IPS DF 4.7 (cell line): ENCODE measurements at regions not wholly inside any gene's neighbourhood (a gene's known extent, or its start where the extent isn't known, plus 50 kb on each side); places are given as distances from the start of the nearest gene placed in this dataset.
"Not testable (repeated sequence)": the region's sequence is repeated elsewhere in the genome, so short reads cannot be mapped to it uniquely, and the experiment has no call there.

Source experiments
- DNase-seq: peaks from one replicate; pipeline ENCODE4 v3.0.0-alpha.2; 2013; ENCODE audit warnings: low spot score; ENCODE audit errors: extremely low read depth

DNA sequence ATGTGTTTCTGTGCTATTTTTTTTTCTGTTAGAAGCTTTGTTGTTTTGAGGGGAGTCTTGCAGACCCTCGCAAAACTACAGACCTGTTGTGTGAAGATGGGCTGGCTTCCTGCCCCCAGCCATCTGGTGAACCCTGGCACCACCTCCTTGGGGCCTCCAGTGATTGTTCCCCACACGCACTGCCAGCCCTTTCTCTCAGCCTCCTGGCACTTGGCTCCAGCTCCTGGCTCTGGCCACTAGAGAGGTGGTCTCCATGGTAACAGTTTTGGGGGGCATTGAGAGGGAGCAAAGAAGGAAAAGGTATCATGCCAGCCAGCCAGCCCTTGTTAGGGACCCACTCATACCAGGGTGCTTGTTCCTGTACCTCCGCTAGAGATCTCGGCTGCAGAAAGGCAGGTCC, 176.4 kb upstream of the RPH3A start:
- no peak for DNase-seq

DNA sequence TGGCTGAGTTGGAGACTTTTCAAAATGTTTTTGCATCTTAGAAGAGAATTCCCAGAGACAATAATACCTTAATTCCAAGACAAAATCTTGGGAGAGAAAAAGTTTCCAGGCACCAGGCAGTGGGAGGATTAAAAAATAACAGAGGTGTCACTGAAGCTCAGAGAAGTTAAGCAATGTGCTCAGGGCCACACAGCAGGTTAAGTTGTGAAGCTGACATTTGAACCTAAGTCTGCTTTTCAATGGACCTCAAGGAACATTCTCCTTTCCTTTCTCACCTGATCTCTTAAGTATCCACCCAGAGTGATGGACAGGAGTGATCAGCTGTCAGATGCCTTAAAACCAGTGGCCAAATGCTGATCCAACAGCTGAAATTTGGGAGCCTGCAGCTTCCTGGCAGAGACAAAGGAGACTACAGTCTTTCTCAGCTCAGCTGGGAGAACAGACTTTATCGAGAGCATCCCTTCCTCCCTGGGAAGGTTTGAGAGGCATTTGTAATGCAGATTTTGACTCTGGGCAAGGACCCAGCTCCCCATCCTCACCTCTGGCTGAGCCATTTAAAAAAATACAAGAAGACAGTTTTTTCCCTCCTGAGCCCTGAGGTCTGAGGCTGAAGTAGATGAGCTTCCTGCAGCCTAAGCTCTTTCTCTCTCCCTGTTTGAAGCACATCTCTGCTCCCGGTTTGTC, 174.9 kb upstream of the RPH3A start:
- peak; percentile 74 for DNase-seq

DNA sequence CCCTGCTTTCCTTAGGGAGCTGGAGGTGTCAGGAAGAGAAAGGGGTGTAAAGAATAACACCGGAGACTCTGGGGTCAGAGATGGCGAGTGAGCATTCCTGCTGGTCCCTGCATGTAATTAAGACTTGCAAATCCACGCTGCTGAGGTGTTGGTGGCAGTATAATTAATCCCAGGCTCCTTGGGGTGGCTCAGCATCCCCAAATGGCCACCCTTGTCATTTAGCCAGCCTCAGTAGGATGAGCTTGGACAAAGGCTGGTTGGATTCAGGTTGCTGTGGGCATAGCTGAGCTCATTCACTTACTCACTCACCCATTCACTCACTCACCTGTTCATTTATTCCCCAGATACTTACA, 174.4 kb upstream of the RPH3A start:
- no peak for DNase-seq

DNA sequence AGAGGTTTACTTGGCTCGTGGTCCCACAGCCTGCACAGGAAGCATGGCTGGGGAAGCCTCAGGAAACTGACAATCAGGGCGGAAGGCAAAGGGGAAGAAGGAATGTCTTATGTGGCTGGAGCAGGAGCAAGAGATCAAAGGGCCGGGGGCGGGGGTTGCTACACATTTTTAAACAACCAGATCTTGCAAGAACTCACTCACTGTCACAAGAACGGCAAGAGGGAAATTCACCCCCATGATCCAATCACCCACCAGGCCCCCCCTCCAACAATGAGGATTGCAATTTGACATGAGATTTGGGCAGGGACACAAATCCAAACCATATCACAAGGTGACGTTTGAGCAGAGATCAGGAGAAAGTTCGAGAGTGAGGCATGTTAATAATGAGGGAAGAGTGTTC, 163.7 kb upstream of the RPH3A start:
- no peak for DNase-seq

DNA sequence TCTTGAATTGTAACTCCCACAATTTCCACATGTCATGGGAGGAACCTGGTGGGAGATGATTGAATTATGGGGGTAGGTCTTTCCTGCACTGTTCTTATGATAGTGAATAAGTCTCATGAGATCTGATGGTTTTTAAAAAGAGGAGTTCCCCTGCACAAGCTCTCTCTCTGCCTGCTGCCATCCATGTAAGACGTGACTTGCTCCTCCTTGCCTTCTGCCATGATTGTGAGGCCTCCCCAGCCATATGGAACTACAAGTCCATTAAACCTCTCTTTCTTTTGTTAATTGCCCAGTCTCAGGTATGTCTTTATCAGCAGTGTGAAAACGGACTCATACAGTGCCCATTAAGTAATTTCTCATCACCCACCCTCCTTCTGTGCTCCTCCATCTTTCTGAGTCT, 159.6 kb upstream of the RPH3A start:
- DNase-seq: not testable (repeated sequence)

DNA sequence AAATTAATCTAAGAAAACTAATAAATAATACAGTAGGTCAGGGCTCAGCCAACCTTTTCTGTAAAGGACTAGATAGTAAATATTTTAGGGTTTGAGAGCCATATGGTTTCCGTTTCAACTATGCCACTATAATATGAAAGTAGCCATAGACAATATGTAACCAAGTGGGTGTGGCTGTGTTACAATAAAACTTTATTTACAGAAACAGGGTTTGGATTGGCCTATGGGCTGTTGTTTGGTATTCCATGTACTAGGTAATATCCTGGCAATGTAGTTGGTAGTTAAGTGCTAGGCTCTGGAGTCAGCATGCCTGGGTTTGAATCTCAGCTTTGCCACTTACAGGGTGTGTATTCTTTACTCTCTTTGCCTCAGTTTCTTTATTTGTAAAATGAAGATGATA, 156.5 kb upstream of the RPH3A start:
- no peak for DNase-seq

DNA sequence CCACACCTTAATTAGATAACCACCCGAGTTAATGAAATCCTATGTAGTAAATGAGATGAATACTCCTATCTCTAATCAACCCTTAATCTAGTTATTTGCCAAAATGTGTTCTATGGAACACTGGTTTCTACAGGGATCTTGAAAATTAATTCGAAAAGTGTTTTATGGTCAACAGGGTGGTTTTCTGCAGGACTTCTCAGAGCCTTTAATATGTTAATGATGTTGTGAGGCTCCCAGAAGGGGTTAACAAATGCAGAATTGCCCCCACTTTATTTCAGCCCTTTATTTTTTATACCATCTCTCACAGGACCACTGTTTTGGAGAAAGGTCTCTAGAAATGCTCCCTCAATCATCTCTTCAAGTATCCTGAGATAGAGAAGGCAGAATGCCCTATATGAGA, 153.1 kb upstream of the RPH3A start:
- DNase-seq: no peak

DNA sequence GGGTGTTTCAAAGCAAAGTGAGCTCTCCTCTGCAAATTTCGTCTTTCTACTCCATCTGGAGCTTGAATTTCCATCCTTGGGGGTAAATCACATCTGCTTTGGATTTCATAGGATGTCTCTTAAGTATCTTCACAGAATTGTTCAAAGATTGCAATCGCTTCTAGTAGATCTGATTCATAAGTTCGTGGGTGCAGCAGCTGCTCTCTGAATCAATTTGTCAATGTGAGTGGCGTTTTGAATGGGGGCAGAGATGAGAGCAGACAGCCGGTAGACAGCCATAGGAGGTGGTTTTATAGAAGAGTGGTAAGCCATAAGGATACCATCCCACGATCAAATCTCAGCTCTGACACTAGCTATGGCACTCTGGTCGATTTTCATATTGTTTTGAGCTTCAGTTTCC, 146.0 kb upstream of the RPH3A start:
- DNase-seq: no peak

DNA sequence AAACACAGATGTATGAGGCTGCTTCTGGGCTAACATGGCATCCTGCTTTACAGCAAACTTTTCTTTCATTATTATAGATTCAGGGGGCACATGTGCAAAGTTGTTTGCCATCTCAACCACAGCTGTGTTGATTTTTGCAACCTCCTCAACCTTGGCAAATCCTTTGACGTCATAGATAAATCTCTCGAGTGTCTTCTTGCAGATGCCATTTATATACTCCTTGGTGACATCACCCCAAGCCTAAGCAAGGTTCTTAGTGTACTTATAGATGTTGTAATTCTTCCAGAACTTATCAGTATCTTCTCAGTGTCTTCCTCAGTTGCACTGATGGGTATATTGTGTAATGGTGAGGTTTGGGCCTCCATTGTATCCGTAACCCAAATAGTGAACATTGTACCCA, 135.4 kb upstream of the RPH3A start:
- DNase-seq: no peak

DNA sequence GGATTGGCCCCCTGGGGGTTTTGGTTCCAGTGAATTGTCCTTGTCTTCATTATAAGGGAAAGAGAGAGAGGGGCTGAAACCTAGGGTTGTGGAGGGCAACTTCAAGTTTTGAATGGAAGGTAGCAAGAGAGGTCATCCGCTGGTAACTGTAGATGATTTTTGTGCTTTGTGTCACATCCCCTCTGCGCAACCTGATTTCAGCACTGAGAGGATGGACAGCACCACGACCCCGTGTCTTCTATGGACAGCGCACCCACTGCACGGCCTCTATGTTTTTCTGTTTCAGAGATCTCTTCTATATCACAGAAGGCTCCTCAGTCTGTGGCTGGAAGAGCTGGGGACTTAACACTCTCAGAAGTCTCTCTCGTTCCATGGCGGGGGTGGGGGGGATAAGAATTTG, 127.0 kb upstream of the RPH3A start:
- DNase-seq: no peak

DNA sequence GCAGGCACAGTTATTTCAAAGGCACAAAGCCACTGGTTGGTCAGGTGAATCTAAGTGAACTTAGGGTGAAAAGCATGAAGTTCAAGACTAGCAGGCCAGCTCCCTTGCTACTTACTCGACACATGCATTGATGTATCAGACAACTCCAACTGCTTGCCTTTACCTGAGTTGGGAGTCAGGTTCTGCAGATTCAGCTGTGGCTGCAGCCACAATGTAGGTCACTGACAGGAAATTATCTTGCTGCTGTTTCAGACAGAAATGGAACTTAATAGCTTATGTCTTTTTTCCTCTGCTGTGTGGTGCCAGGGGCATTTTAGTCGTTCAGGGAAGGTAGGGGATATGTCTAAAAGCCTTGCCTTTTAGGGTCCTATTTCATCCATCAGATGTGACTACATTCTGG, 125.6 kb upstream of the RPH3A start:
- DNase-seq: no peak

DNA sequence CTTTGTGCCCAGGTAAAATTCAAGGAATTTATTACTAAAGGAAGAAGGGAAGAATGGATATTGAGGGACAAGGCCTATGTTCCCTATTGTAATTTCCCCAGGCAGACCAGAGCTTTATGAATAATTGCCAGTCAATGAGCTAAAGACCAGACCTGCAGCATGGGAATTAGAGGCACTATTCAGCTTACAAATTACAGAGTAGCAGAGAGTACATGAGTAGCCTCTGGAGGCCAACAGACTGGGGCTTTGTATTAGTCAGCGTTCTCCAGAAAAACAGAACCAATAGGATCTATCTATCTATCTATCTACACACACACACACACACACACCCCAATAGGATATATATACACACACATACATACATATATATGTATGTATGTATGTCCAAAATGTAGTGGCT, 120.0 kb upstream of the RPH3A start:
- no peak for DNase-seq

DNA sequence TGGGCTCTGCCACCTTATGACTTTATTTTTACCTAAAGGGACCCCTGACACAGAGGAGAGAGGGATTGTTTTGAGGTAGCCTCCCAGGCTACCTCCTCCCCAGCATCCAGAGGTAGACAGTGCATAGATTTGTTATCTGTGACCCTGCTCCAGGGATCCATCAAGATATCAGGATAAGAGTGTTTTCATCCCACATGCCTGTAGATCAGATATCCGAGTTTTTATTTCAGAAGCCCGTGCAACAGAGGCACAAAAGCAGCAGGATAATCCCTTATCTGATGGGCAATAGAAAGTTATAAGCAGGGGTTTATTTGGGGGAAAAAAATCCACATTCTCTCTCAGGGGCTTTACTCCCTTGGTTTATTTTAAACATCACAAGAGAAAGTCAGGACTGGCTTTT, 117.0 kb upstream of the RPH3A start:
- DNase-seq: no peak

DNA sequence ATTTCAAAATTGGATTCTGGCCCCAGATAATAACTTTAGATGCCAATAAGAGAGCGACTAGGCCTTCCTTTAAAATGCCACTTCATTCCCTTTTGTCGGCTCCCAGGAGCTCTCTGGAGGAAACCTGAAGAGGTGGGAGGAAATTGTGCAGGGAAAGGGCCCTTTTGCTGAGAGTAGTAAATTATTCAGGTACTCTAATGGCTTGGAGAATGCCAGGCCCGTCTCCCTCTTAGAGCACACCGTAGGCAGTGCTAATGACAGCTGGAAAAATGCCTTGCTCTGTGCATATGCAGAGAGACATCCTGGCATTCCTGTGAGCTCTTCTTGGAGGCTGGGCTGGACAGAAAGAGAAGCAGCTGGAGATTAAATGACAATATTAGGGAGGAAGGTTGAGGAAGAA, 115.0 kb upstream of the RPH3A start:
- no peak for DNase-seq

DNA sequence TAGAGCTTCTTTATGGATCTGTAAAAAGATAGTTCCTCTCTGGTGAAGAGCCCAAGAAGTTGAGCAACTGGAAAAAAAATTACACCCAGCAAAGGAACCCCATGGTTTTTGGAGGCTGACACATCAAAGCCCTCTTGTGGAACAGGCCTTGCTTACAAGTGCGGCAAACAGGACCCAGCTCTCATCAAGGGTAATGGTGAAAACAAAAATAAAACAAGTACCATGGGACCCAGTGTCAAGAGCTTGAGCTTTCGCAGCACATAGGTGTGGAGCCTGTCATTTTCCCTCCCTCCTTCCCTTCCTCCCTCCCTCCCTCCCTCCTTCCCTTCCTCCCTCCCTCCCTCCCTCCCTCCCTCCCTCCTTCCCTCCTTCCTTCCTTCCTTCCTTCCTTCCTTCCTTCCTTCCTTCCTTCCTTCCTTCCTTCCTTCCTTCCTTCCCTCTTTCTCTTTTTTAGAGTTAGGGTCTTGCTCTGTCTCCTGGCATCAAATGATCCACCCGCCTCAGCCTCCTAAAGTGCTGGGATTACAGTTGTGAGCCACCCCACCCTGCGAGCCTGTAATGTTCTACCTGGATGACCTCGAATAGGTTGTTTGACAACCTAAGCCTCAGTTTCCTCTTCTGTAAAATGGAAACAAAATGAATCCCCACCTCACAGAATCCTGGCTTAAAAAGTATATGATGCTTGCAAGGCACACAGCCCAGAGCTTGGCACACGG, 114.3 kb upstream of the RPH3A start:
- no peak for DNase-seq

DNA sequence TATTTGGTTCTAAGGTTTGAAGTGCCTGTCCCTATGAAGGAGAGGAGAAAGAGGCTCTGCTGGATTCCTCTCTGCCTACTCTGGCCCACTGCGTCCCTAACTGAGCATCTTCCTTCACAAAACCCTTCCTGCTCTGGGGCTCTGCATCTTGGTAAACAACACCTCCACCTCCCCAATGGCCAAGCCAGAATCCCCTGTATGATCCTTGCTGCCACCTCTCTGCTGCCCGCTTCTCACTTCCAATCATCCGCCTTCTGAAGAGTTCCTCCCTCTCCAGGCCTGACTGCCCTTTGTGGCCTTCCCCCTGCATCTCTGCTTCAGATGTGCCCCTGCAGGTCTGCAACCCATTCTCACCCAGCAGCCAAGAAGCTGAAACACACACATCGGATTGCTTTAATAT, 110.6 kb upstream of the RPH3A start:
- DNase-seq: no peak

DNA sequence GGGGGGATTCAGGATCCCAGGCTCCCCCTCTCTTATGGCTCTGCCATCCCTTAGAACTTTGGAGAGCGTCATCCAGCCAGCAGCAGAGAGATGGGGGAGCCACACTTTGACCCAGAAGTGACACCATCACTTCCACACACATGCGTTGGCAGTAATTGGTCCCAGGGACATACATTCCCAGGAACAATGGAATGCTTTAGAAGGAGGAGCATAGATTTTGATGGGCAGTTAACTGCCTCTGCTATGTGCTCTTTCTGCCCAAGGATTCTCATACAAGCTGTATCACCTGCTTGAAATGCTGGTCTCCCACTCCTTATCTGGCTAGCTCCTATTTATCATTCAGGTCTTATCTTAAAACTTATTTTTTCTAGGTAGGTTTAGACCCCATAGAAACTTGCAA, 109.0 kb upstream of the RPH3A start:
- no peak for DNase-seq

DNA sequence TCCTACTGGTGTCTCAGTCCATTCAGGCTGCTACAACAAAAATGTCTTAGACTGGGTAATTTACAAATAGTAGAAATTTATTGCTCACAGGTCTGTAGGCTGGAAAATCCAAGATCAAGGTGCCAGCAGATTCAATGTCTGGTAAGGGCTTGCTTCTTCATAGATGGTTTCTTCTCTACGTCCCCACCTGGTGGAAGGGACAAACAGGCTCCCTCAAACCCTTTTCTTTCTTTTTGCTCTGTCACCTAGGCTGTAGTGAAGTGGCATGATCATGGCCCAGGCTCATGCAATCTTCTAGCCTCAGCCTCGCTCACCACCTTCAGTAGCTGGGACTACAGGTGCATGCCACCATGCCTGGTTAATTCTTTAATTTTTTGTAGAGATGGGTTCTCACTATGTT, 106.8 kb upstream of the RPH3A start:
- DNase-seq: no peak

DNA sequence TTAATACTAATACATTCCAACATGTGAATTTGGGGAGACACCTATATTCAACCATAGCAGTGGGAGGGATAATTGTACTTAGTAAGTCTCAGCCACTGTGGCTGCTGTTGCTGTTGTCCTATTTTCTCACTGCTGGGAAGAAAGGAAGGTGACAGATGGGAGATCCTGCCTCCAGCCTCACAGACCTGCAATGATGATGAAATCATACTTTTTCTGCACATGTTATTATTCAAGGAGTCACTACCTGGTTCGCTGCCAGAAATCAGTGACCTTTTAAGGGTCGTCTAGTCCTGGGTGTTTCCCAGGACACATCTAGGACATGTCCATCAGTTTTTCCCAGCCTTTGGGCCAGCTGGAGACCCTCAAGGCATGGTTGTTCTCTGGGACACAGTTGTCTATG, 106.2 kb upstream of the RPH3A start:
- DNase-seq: no peak

DNA sequence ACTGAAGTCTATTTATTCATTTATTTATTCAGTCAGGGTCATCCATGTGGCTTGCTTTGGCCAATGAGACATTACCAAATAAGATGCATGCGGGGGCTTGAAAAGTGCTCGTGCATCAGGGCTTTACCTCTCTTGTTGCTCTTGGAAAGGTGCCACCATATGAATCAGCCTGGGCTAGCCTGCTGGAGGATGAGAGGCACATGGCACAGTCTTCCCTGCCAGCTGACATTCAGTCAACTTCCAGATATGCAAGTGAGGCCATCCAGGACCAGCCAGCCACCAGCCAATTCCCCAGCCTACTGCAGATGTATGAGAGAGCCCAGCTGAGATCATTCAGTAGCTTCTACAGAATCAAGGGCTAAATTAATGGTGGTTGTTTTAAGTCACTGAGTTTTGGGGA, 105.2 kb upstream of the RPH3A start:
- DNase-seq: no peak

DNA sequence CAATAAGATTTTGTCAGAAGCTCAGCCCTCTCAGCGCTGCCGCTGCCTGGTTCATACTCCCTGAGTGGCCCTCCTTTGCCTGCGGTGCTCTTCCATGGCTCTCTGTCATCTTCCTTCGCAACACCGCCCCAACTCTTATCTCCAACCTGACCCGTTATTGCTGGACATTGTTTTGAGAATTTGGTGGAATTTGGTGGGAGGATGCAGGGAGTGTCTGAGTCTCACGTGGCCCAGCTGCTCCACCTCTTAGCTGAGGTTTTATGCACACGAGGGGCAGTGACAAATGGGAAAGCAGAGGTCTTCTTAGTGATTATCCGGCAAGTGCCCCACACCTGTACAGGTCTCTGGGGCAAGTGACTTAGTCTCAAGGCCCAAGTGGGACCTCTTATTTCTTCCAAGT, 97.5 kb upstream of the RPH3A start:
- DNase-seq: no peak

DNA sequence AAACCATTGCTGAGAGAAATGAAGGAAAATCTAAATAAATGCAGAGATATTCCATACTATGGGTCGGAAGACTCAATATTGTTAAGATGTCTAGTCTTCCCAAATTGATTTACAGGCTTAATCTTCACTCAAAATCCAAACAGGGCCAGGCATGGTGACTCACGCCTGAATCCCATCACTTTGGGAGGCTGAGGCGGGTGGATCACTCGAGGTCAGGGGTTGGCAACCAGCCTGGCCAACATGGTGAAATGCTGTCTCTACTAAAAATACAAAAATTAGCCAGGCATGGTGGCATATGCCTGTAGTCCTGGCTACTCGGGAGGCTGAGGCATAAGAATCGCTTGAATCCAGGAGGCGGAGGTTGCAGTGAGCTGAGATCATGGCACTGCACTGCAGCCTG, 94.1 kb upstream of the RPH3A start:
- not testable (repeated sequence) for DNase-seq

DNA sequence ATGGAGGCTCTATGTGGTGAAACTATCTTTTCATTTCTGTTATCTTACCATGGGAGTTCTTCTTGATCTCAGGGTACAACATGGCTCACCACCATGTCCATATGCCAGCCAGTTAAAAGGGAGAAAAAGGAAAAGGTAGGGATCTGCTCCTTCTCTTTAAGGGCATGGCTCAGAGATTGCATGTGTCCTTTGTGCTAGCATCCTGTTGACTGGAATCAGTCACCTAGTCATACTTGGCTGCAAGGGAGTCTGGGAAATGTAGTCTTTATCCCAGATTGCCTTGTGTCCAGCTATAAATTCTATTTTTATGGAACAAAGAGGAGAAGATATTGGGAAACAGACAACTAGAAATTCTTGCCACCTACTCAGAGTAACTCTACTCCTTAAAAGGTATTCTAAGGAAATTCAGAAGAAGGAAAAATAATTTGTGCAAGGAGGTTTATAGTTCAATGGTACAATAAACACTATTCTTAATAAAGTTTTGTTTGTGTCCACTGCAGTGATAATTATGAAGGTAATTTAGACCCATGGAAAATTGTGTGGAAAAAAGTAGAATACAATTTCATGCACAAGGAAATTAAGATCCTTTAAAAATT, 86.4 kb upstream of the RPH3A start:
- DNase-seq: peak; percentile 25
